ENCODE measurements at regions not wholly inside any gene's neighbourhood (a gene's known extent, or its start where the extent isn't known, plus 50 kb on each side); places are given as distances from the start of the nearest gene placed in this dataset.
A peak's percentile ranks its signal among the peaks of the same experiment; 100 is the strongest.

GRCh38 chr4:85368932-85369331, 106.0 kb upstream of the ARHGAP24 start:
- DNase-seq (ENCODE audit: low read depth), result no peak
- H3K4me3 ChIP-seq (ENCODE audit: low read depth, low read length), result no peak overlapping the region
- TF ChIP-seq CTCF (IDR thresholded peaks at IDR 0.05; ENCODE audit: insufficient read depth, low read depth, low read length), result no peak

- H3K4me3 ChIP-seq (ENCODE audit: low read depth, low read length), result no peak overlapping the region
- no peak for DNase-seq (ENCODE audit: low read depth)
- no peak for TF ChIP-seq CTCF (IDR thresholded peaks at IDR 0.05; ENCODE audit: insufficient read depth, low read depth, low read length)
Observed at GRCh38 chr4:85369703-85370380, 105.1 kb upstream of the ARHGAP24 start.

- no peak overlapping the region for H3K4me3 ChIP-seq (ENCODE audit: low read depth, low read length)
- peak; percentile 90 for TF ChIP-seq CTCF (IDR thresholded peaks at IDR 0.05; ENCODE audit: insufficient read depth, low read depth, low read length)
- peak; percentile 54 for DNase-seq (ENCODE audit: low read depth)
Observed at GRCh38 chr4:85370400-85371032, 104.4 kb upstream of the ARHGAP24 start.

GRCh38 chr4:85372966-85373365, 102.0 kb upstream of the ARHGAP24 start:
- no peak for TF ChIP-seq CTCF (IDR thresholded peaks at IDR 0.05; ENCODE audit: insufficient read depth, low read depth, low read length)
- DNase-seq (ENCODE audit: low read depth), result no peak
- no peak overlapping the region for H3K4me3 ChIP-seq (ENCODE audit: low read depth, low read length)

GRCh38 chr4:85376285-85376684, 98.7 kb upstream of the ARHGAP24 start:
- H3K4me3 ChIP-seq (ENCODE audit: low read depth, low read length), result no peak overlapping the region
- TF ChIP-seq CTCF (IDR thresholded peaks at IDR 0.05; ENCODE audit: insufficient read depth, low read depth, low read length), result no peak
- no peak for DNase-seq (ENCODE audit: low read depth)

GRCh38 chr4:85381968-85382367, 93.0 kb upstream of the ARHGAP24 start:
- no peak for TF ChIP-seq CTCF (IDR thresholded peaks at IDR 0.05; ENCODE audit: insufficient read depth, low read depth, low read length)
- DNase-seq (ENCODE audit: low read depth), result peak; percentile 76
- no peak overlapping the region for H3K4me3 ChIP-seq (ENCODE audit: low read depth, low read length)

Data from fibroblast of villous mesenchyme (primary cell).